PC-3 (cell line): ENCODE measurements at regions not wholly inside any gene's neighbourhood (a gene's known extent, or its start where the extent isn't known, plus 50 kb on each side); places are given as distances from the start of the nearest gene placed in this dataset.

Source experiments
- ATAC-seq: fragments of 200-7000 bp; cut with Tn5 transposase; 2 replicates; pipeline ENCODE4 v1.9.1; 2020; ENCODE audit warnings: mild to moderate bottlenecking, moderate library complexity
- BruUV-seq: library from RNA; stranded (reverse); fragments of 400-500 nt; replicated peaks from 2 replicates; lab custom pipeline; 2021; lab: Mats Ljungman, UMichigan
- CTCF ChIA-PET: fragments of 300-600 bp; sonication (Branson Sonifier 250); formaldehyde crosslinking; loops from one replicate; lab custom pipeline; 2022; ENCODE audit warnings: antibody characterized with exemption; lab: Charles Lee
- POLR2A ChIA-PET: fragments of 300-600 bp; sonication (Branson Sonifier 250); formaldehyde crosslinking; loops from one replicate; lab custom pipeline; 2022; ENCODE audit warnings: antibody characterized with exemption; ENCODE audit not compliant: unreplicated experiment; lab: Charles Lee
- DNase-seq: peaks from one replicate; pipeline ENCODE4 v3.0.0-alpha.2; 2015
- H2AFZ ChIP-seq: fragments of 300-600 bp; sonication (generic); 2 replicates; pipeline ENCODE4 v1.6.0; 2016; ENCODE audit warnings: antibody characterized with exemption, low read length
- H3F3A ChIP-seq: fragments of 300-600 bp; sonication (generic); one replicate; pipeline ENCODE4 v1.6.0; 2017; ENCODE audit warnings: antibody characterized with exemption, low read length, control low read depth, mild to moderate bottlenecking; ENCODE audit not compliant: unreplicated experiment
- H3K27ac ChIP-seq: fragments of 300-600 bp; sonication (generic); 2 replicates; pipeline ENCODE4 v1.5.1; 2016; ENCODE audit warnings: mild to moderate bottlenecking, low read length
- H3K27me3 ChIP-seq: fragments of 300-600 bp; sonication (generic); 2 replicates; pipeline ENCODE4 v1.6.1; 2016; ENCODE audit warnings: low read length, mixed read lengths
- H3K36me3 ChIP-seq: fragments of 300-600 bp; sonication (generic); 2 replicates; pipeline ENCODE4 v1.6.1; 2016; ENCODE audit warnings: low read depth, mixed run types, low read length, mixed read lengths
- H3K4me1 ChIP-seq: fragments of 300-600 bp; sonication (generic); 2 replicates; pipeline ENCODE4 v1.5.1; 2016; ENCODE audit warnings: low read length; ENCODE audit not compliant: insufficient read depth
- H3K4me2 ChIP-seq: fragments of 300-600 bp; sonication (generic); 2 replicates; pipeline ENCODE4 v1.6.0; 2016; ENCODE audit warnings: low read length
- H3K4me3 ChIP-seq: fragments of 300-600 bp; sonication (generic); 2 replicates; pipeline ENCODE4 v1.5.1; 2016; ENCODE audit warnings: mild to moderate bottlenecking, low read length, mixed read lengths
- H3K79me2 ChIP-seq: fragments of 300-600 bp; sonication (generic); 2 replicates; pipeline ENCODE4 v1.6.1; 2017; ENCODE audit warnings: low read length, mixed read lengths
- H3K9ac ChIP-seq: fragments of 300-600 bp; sonication (generic); 2 replicates; pipeline ENCODE4 v1.6.0; 2016; ENCODE audit warnings: mild to moderate bottlenecking, low read length
- H3K9me2 ChIP-seq: fragments of 300-600 bp; sonication (generic); replicated peaks from 2 replicates; pipeline ENCODE4 v1.6.1; 2016; ENCODE audit warnings: mixed run types, low read length, mixed read lengths
- H3K9me3 ChIP-seq: fragments of 300-600 bp; sonication (generic); 2 replicates; pipeline ENCODE4 v1.6.1; 2016; ENCODE audit warnings: low read length, mixed read lengths
- H4K20me1 ChIP-seq: fragments of 300-600 bp; sonication (generic); 2 replicates; pipeline ENCODE4 v1.6.1; 2016; ENCODE audit warnings: low read length, mixed read lengths
- EZH2 ChIP-seq: fragments of 300-600 bp; sonication (generic); IDR thresholded peaks from one replicate; pipeline ENCODE4 v1.6.1; 2017; ENCODE audit warnings: antibody characterized with exemption, mild to moderate bottlenecking, low read length; ENCODE audit not compliant: unreplicated experiment
- EZH2phosphoT487 ChIP-seq: fragments of 300-600 bp; sonication (generic); IDR thresholded peaks from 2 replicates; pipeline ENCODE4 v1.6.1; 2018; ENCODE audit warnings: mild to moderate bottlenecking, antibody characterized with exemption, low read length, borderline replicate concordance
- intact Hi-C: fragments of 100-400 bp; cut with micrococcal nuclease; formaldehyde crosslinking; loops from 2 replicates; pipeline ENCODE4 v1.9.0; 2023
- TF ChIP-seq, protein P1 (sequence below): fragments of 300-600 bp; sonication (generic); conservative IDR thresholded peaks from 2 replicates; pipeline ENCODE4 v1.5.1; 2017; ENCODE audit warnings: antibody characterized with exemption, low read depth, mild to moderate bottlenecking, low read length

DNA sequence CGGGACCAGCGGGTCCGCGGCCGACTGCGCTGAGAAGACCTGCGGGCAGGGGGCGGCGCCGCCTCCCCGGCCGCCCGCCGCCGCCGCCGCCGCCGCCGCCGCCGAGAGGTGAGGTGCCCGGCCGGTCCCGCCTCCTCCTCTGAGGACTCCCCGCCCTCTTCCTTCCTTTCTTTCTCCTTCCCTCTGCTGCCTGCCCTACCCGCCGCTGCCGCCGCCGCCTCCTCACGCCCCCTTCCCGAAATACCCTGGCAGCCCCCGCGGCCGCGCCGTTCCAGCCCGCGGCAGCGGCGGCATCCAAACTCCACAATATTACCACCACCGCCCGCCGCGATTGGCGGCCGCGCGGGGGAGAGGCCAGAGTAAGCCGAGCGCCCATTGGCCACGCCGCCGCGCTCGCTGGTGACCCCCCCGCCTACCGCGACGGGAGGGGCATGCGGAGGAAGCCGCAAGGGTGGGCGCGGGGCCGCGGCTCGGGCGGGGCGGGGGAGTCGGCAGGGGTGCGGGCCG is 61.8 kb upstream of the ANKRD28 start:
- Histone ChIP-seq H3K27ac (no peak overlapping the region), H3K4me1 (peaks cover 23% of the 10 kb centered on the region), H3K27me3 (no peaks in the 10 kb centered on the region), H2AFZ (peak overlapping the region; percentile 79), H3F3A (no peaks in the 10 kb centered on the region), H3K9me2 (no peaks in the 10 kb centered on the region), H3K4me2 (peak overlapping the region; percentile 95), H3K79me2 (peaks cover 55% of the 10 kb centered on the region), H4K20me1 (peaks cover 19% of the 10 kb centered on the region), H3K4me3 (peak overlapping the region; percentile 80), H3K36me3 (no peaks in the 10 kb centered on the region), H3K9me3 (no peaks in the 10 kb centered on the region), H3K9ac (peak overlapping the region; percentile 76)
- DNase-seq (peak; percentile 94), ATAC-seq (peak; percentile 80)
- intact Hi-C loops = loop anchor here (1.0 to 2.0 kb wide), 3 partner anchors 33 to 123 kb away; no protein-coding TSS in a partner anchor
- no TSS peak for BruUV-seq
- POLR2A ChIA-PET = no interaction called here
- CTCF ChIA-PET = no interaction called here
- TF ChIP-seq, protein P1, sequence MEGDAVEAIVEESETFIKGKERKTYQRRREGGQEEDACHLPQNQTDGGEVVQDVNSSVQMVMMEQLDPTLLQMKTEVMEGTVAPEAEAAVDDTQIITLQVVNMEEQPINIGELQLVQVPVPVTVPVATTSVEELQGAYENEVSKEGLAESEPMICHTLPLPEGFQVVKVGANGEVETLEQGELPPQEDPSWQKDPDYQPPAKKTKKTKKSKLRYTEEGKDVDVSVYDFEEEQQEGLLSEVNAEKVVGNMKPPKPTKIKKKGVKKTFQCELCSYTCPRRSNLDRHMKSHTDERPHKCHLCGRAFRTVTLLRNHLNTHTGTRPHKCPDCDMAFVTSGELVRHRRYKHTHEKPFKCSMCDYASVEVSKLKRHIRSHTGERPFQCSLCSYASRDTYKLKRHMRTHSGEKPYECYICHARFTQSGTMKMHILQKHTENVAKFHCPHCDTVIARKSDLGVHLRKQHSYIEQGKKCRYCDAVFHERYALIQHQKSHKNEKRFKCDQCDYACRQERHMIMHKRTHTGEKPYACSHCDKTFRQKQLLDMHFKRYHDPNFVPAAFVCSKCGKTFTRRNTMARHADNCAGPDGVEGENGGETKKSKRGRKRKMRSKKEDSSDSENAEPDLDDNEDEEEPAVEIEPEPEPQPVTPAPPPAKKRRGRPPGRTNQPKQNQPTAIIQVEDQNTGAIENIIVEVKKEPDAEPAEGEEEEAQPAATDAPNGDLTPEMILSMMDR = no peak
- TF ChIP-seq EZH2 (no peak), EZH2phosphoT487 (no peak)

DNA sequence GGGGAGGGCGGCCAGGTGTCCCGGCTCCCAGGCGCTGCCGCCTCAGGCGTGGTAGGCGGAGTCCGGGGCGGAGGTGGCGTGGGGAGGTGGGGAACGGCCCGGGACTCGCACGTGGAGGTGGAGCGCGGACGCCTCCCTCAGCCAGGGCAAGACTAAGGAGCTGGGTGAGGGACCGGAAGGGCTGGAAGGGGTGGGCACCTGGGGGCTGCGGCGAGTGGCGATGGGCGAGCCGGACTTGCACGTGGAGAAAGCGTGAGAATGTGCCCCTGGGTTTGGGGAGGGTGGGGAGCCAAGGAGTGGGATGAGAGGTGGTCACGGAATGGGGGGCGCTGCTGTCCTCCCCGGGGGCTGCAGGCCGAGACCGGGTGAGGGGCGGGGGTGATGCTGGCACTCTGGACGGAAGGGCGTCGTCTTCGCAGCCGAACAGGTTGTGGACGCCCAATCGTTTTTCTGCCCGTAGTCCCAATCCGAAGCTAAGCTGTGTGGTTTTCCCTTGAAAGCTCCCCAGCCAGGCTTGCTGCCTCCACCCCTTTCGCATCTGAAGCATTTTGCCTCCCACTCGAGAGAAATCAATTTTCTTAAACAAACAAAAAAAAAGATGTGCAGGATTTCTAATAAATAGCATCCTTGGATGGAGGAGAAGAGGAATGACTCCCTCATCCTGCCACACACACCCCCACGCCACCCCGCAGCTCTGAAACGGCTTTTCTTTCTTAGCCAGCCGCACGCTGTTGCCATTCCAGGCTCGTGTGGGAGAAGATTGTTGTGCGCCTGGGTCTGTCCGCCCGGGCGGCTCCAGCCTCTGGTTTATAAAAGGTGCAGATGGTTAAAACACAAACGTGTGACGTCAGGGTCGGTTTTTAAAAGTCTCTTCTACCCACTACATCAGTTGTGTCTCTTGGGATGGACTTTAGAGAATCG is 62.5 kb upstream of the ANKRD28 start:
- no peaks in the 10 kb centered on the region for H3F3A ChIP-seq
- peaks cover 19% of the 10 kb centered on the region for H4K20me1 ChIP-seq
- peak overlapping the region; percentile 76 for H3K9ac ChIP-seq
- H3K27ac ChIP-seq = peak overlapping the region; percentile 48
- H3K9me2 ChIP-seq = no peaks in the 10 kb centered on the region
- ChIA-PET CTCF (interaction anchor here (0.5 to 1.0 kb wide), 2 partner anchors 101 to 200 kb away, joined by 3 to 4 read pairs; no protein-coding TSS in a partner anchor), POLR2A (interaction anchor here (0.6 to 0.8 kb wide), 4 partner anchors 29 to 654 kb away, joined by 4 to 5 read pairs (median 4); partner anchors contain the start of gene CAPN7)
- ATAC-seq = peak; percentile 78
- H3K79me2 ChIP-seq = peaks cover 48% of the 10 kb centered on the region
- peaks cover 23% of the 10 kb centered on the region for H3K4me1 ChIP-seq
- H3K9me3 ChIP-seq = no peaks in the 10 kb centered on the region
- peak overlapping the region; percentile 80 for H3K4me3 ChIP-seq
- TF ChIP-seq EZH2 (no peak), EZH2phosphoT487 (peak; percentile 81)
- TF ChIP-seq, protein P1 = no peak
- DNase-seq = peak; percentile 69
- intact Hi-C loops = loop anchor here (1.0 kb wide), 2 partner anchors 43 to 122 kb away; no protein-coding TSS in a partner anchor
- H3K36me3 ChIP-seq = no peaks in the 10 kb centered on the region
- no peaks in the 10 kb centered on the region for H3K27me3 ChIP-seq
- peak overlapping the region; percentile 88 for H3K4me2 ChIP-seq
- BruUV-seq = TSS peak; percentile 50
- peak overlapping the region; percentile 82 for H2AFZ ChIP-seq
